H1 (cell line): ENCODE measurements at regions not wholly inside any gene's neighbourhood (a gene's known extent, or its start where the extent isn't known, plus 50 kb on each side); places are given as distances from the start of the nearest gene placed in this dataset.

ENCODE experiments used
- CEBPB ChIP-seq: IDR thresholded peaks from 2 replicates; pipeline ENCODE4 v1.6.1; 2012; ENCODE audit warnings: low read depth, low read length
- CHD2 ChIP-seq: IDR thresholded peaks from 2 replicates; pipeline ENCODE4 v1.6.1; 2012; ENCODE audit warnings: low read length, improper control_type of control experiment
- EP300 ChIP-seq, 2 experiments: IDR thresholded peaks; 1 replicate in 1 of 2; 2 replicates in 1 of 2; pipeline ENCODE4 v1.6.1; 2011 to 2012; ENCODE audit warnings: low read depth in 2 of 2, low read length in 2 of 2, mild to moderate bottlenecking in 2 of 2, borderline replicate concordance in 1 of 2, inconsistent platforms in 1 of 2, moderate library complexity in 1 of 2
- JUND ChIP-seq: IDR thresholded peaks from 2 replicates; pipeline ENCODE4 v1.6.1; 2011; ENCODE audit warnings: mild to moderate bottlenecking, improper control_type of control experiment, low read length
- POLR2A ChIP-seq, 2 experiments: IDR thresholded peaks; 1 replicate in 1 of 2; 2 replicates in 1 of 2; pipeline ENCODE4 v1.6.1; 2011; ENCODE audit warnings: low read depth in 2 of 2, low read length in 2 of 2, mild to moderate bottlenecking in 2 of 2; ENCODE audit errors: control extremely low read depth in 1 of 2
- TF ChIP-seq, protein P1 (sequence below), 3 experiments: IDR thresholded peaks; 1 replicate in 2 of 3; 2 replicates in 1 of 3; pipeline versions ENCODE4 v1.5.1 to v1.6.1; 2011; ENCODE audit warnings: low read length in 3 of 3, mild to moderate bottlenecking in 3 of 3, inconsistent platforms in 2 of 3, low read depth in 1 of 3, moderate library complexity in 1 of 3; ENCODE audit not compliant: insufficient read depth in 1 of 3; ENCODE audit errors: control extremely low read depth in 1 of 3

- TF ChIP-seq EP300 (IDR thresholded peaks at IDR 0.05; ENCODE audit: borderline replicate concordance in 1 of 2, low read depth in 2 of 2, low read length in 2 of 2) (no peak), CEBPB (no peak), POLR2A (IDR thresholded peaks at IDR 0.05; ENCODE audit: control extremely low read depth in 1 of 2, low read depth in 2 of 2, low read length in 2 of 2) (no peak), JUND (no peak), CHD2 (no peak)
- TF ChIP-seq, protein P1, sequence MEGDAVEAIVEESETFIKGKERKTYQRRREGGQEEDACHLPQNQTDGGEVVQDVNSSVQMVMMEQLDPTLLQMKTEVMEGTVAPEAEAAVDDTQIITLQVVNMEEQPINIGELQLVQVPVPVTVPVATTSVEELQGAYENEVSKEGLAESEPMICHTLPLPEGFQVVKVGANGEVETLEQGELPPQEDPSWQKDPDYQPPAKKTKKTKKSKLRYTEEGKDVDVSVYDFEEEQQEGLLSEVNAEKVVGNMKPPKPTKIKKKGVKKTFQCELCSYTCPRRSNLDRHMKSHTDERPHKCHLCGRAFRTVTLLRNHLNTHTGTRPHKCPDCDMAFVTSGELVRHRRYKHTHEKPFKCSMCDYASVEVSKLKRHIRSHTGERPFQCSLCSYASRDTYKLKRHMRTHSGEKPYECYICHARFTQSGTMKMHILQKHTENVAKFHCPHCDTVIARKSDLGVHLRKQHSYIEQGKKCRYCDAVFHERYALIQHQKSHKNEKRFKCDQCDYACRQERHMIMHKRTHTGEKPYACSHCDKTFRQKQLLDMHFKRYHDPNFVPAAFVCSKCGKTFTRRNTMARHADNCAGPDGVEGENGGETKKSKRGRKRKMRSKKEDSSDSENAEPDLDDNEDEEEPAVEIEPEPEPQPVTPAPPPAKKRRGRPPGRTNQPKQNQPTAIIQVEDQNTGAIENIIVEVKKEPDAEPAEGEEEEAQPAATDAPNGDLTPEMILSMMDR (IDR thresholded peaks at IDR 0.05; ENCODE audit: control extremely low read depth in 1 of 3, insufficient read depth in 1 of 3, low read depth in 1 of 3, low read length in 3 of 3), result no peak
Observed at GRCh38 chr21:15557925-15558324, 171.9 kb upstream of the USP25 start.
